ENCODE measurements at regions not wholly inside any gene's neighbourhood (a gene's known extent, or its start where the extent isn't known, plus 50 kb on each side); places are given as distances from the start of the nearest gene placed in this dataset.

DNA sequence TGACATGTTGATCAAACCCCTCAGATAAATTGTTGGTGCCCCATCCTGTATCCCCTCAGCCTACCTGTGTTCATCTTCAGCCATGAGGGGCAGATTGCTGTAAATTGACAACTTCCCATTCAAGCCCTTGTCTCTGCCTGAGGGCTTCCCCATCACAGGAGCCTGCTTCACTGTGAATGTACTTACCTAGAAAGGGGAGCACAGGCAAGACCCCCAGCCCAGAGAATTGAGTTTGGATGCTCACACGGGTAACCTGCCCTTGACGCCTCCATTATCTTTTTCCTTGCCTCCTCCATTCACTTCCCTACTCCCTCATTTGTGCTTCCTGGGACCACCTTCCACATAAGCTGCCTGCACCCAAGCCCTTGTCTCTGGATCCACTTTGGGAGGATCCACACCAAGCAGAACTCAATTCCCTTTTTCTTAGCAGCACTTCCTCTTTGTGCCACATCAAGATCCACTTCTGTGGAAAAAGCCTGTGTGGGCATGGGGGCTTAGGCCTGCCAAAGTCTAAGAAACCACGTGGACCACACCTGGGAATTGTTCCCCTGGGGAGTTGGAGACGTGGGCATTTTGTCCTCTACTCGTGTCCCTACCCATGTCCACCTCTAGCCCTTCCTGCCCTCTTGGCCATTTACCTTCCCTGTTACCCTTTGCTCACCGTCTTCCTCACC is 103.4 kb upstream of the FOXA2 start:
- H2AFZ ChIP-seq (ENCODE audit: low read length), result no peak overlapping the region
- ATAC-seq, result no peak
- no peaks in the 10 kb centered on the region for H4K20me1 ChIP-seq (ENCODE audit: insufficient read depth, low read length)
- H3K4me3 ChIP-seq (replicated peaks in 1 of 3; ENCODE audit: insufficient read depth in 1 of 3, low read depth in 2 of 3, low read length in 3 of 3), result no peak overlapping the region
- peaks cover 13% of the 10 kb centered on the region for H3K4me1 ChIP-seq (ENCODE audit: insufficient read depth, low read length)
- 2% methylated on average over 6 of the region's 6 CpGs for WGBS (ENCODE audit: low lambda C conversion rate)
- ChIA-PET POLR2A (no interaction called here), CTCF (ENCODE audit: low intra/inter-chr PET ratio, low total read pairs) (no interaction called here)
- TF ChIP-seq, protein P1, sequence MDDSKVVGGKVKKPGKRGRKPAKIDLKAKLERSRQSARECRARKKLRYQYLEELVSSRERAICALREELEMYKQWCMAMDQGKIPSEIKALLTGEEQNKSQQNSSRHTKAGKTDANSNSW (CRISPR knock-in tag; IDR thresholded peaks at IDR 0.05; ENCODE audit: borderline replicate concordance), result no peak
- TF ChIP-seq ZNF143 (CRISPR knock-in tag; IDR thresholded peaks at IDR 0.05) (no peak), PCBP1 (IDR thresholded peaks at IDR 0.05; ENCODE audit: borderline replicate concordance, low read depth, low read length) (no peak), SMC3 (IDR thresholded peaks at IDR 0.05; ENCODE audit: low read length) (no peak), TBL1XR1 (IDR thresholded peaks at IDR 0.05; ENCODE audit: borderline replicate concordance, low read length, partially characterized antibody) (no peak)
- TF ChIP-seq, protein P2, sequence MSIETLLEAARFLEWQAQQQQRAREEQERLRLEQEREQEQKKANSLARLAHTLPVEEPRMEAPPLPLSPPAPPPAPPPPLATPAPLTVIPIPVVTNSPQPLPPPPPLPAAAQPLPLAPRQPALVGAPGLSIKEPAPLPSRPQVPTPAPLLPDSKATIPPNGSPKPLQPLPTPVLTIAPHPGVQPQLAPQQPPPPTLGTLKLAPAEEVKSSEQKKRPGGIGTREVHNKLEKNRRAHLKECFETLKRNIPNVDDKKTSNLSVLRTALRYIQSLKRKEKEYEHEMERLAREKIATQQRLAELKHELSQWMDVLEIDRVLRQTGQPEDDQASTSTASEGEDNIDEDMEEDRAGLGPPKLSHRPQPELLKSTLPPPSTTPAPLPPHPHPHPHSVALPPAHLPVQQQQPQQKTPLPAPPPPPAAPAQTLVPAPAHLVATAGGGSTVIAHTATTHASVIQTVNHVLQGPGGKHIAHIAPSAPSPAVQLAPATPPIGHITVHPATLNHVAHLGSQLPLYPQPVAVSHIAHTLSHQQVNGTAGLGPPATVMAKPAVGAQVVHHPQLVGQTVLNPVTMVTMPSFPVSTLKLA (IDR thresholded peaks at IDR 0.05), result peak; percentile 55; the same call in 1 of the 2 replicates
- intact Hi-C loops (cut with micrococcal nuclease; ENCODE audit: unreplicated experiment) (no loop called here), in situ Hi-C loops (cut with HindIII; ENCODE audit: extremely low pct_ligation_motif_present, low pct_unique_long_range_greater_than_20kb) (loop anchor here (5.0 kb wide), 2 partner anchors 236 to 351 kb away; no protein-coding TSS in a partner anchor)
- DNase-seq (ENCODE audit: low spot score), result no peak
- BruUV-seq (replicated peaks), result no TSS peak
- H3K27me3 ChIP-seq (ENCODE audit: control insufficient read depth in 1 of 2, insufficient read depth in 2 of 2, low read length in 2 of 2), result peaks cover 0 to 6% of the 10 kb centered on the region in 2 experiments; a peak in 1 of 5 replicates
- H3K27ac ChIP-seq (ENCODE audit: extremely low read length, insufficient read depth, low read length), result no peak overlapping the region
- no peak overlapping the region for H3K9ac ChIP-seq (ENCODE audit: insufficient read depth, low read depth, low read length)
- no peaks in the 10 kb centered on the region for H3K79me2 ChIP-seq (ENCODE audit: insufficient read depth, low read length)
- no peak for FAIRE-seq
- no peak overlapping the region for H3K4me2 ChIP-seq (ENCODE audit: low read depth, low read length)
- H3K36me3 ChIP-seq (replicated peaks in 1 of 2; ENCODE audit: control insufficient read depth in 1 of 2, insufficient read depth in 2 of 2, low read length in 2 of 2), result no peaks in the 10 kb centered on the region
- H3K9me3 ChIP-seq (ENCODE audit: low read length), result no peaks in the 10 kb centered on the region

DNA sequence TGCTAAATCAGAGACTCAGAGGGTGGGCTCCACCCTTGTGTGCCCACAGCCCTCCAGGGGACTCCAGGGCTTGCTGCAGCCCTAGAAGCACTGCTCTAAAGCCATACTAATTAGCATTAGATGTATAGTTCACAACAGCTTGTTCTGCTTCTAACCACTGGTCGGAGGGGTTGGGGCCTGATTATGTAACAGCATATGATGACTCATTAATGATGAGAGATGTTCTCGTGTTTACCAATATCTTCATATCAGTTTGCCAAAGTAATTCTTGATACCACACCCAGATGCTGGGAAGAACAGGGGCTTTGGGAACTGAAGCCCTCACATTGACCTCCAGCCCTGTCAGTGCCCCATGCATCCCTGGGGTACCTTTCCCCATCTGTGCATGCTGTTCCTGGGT is 104.1 kb upstream of the FOXA2 start:
- WGBS (ENCODE audit: low lambda C conversion rate), result 3% methylated on average over 2 of the region's 2 CpGs
- Histone ChIP-seq H3K4me1 (ENCODE audit: insufficient read depth, low read length) (peaks cover 13% of the 10 kb centered on the region), H3K79me2 (ENCODE audit: insufficient read depth, low read length) (no peaks in the 10 kb centered on the region), H2AFZ (ENCODE audit: low read length) (no peak overlapping the region), H3K9ac (ENCODE audit: insufficient read depth, low read depth, low read length) (no peak overlapping the region), H3K9me3 (ENCODE audit: low read length) (no peaks in the 10 kb centered on the region), H4K20me1 (ENCODE audit: insufficient read depth, low read length) (no peaks in the 10 kb centered on the region), H3K27ac (ENCODE audit: extremely low read length, insufficient read depth, low read length) (no peak overlapping the region), H3K4me2 (ENCODE audit: low read depth, low read length) (no peak overlapping the region), H3K36me3 (replicated peaks in 1 of 2; ENCODE audit: control insufficient read depth in 1 of 2, insufficient read depth in 2 of 2, low read length in 2 of 2) (no peaks in the 10 kb centered on the region), H3K27me3 (ENCODE audit: control insufficient read depth in 1 of 2, insufficient read depth in 2 of 2, low read length in 2 of 2) (peaks cover 0 to 6% of the 10 kb centered on the region in 2 experiments; a peak in 1 of 5 replicates), H3K4me3 (replicated peaks in 1 of 3; ENCODE audit: insufficient read depth in 1 of 3, low read depth in 2 of 3, low read length in 3 of 3) (no peak overlapping the region)
- ChIA-PET CTCF (ENCODE audit: low intra/inter-chr PET ratio, low total read pairs) (no interaction called here), POLR2A (no interaction called here)
- DNase-seq (ENCODE audit: low spot score), result no peak
- in situ Hi-C loops (cut with HindIII; ENCODE audit: extremely low pct_ligation_motif_present, low pct_unique_long_range_greater_than_20kb), result loop anchor here (5.0 kb wide), 2 partner anchors 236 to 351 kb away; no protein-coding TSS in a partner anchor
- BruUV-seq (replicated peaks), result no TSS peak
- no peak for ATAC-seq
- FAIRE-seq, result no peak
- intact Hi-C loops (cut with micrococcal nuclease; ENCODE audit: unreplicated experiment), result no loop called here
- no peak for TF ChIP-seq ZNF609 (CRISPR knock-in tag; IDR thresholded peaks at IDR 0.05; ENCODE audit: borderline replicate concordance)
- TF ChIP-seq PAWR (CRISPR knock-in tag; IDR thresholded peaks at IDR 0.05; ENCODE audit: borderline replicate concordance), result no peak
- no peak for TF ChIP-seq SOX13 (IDR thresholded peaks at IDR 0.05)
- no peak for TF ChIP-seq SOX13 (CRISPR knock-in tag; conservative IDR thresholded peaks at IDR 0.05 in 1 of 2, IDR thresholded peaks at IDR 0.05 in 1 of 2)
- no peak for TF ChIP-seq EEA1 (CRISPR knock-in tag; IDR thresholded peaks at IDR 0.05; ENCODE audit: borderline replicate concordance)

Measured in HepG2 (cell line).